ENCODE measurements at regions not wholly inside any gene's neighbourhood (a gene's known extent, or its start where the extent isn't known, plus 50 kb on each side); places are given as distances from the start of the nearest gene placed in this dataset.

DNA sequence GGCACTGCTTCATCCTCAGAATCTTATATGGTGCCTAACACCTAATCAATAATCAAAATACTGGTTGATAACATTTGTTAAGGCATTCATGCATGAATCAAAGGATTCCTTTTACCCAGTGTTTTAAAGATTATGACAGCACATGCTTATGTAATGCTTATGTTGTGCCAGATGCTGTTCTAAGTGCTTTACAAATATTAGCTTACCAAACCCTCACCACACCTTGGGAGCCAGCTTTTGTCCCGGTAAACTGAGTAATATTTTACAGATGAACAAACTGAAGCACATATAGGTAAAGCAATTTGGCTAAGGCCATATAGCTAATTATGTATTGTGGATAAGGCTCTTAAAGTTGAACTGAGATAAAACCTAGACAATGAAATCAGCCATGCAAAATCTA is 209.2 kb downstream of the ALX1 start:
- dilution Hi-C loops (cut with MboI; ENCODE audit: extremely low pct_ligation_motif_present, low sequenced_read_pairs), result no loop called here
- Histone ChIP-seq H3K4me2 (ENCODE audit: insufficient read depth, low read length) (no peak overlapping the region), H3K9me1 (replicated peaks; ENCODE audit: control insufficient read depth, extremely low read depth, insufficient read depth, low read length) (no peaks in the 10 kb centered on the region), H3K27me3 (ENCODE audit: control insufficient read depth in 2 of 2, insufficient read depth in 2 of 2, low read length in 2 of 2) (no peaks in the 10 kb centered on the region), H3K36me3 (ENCODE audit: control insufficient read depth in 2 of 2, extremely low read depth in 1 of 2, insufficient read depth in 2 of 2, low read length in 2 of 2) (no peaks in the 10 kb centered on the region), H3K4me1 (ENCODE audit: control insufficient read depth, extremely low read depth, insufficient read depth, low read length) (no peaks in the 10 kb centered on the region), H2AFZ (ENCODE audit: low read depth, low read length) (no peak overlapping the region), H3K9ac (replicated peaks; ENCODE audit: extremely low read depth, insufficient read depth, low read length) (no peak overlapping the region), H4K20me1 (replicated peaks; ENCODE audit: control insufficient read depth, extremely low read depth, insufficient read depth, low read length) (no peaks in the 10 kb centered on the region), H3K9me3 (replicated peaks; ENCODE audit: control insufficient read depth, insufficient read depth, low read length) (no peaks in the 10 kb centered on the region), H3K27ac (ENCODE audit: insufficient read depth, low read depth, low read length) (no peak overlapping the region), H3K4me3 (replicated peaks in 1 of 3; ENCODE audit: insufficient read depth in 1 of 3, low read depth in 1 of 3, low read length in 3 of 3) (no peak overlapping the region), H3K79me2 (ENCODE audit: control insufficient read depth, insufficient read depth, low read length) (no peaks in the 10 kb centered on the region)
- ChIA-PET POLR2A (no interaction called here), CTCF (interaction anchor here (1.0 to 2.2 kb wide), 8 partner anchors 10 to 431 kb away, joined by 3 to 7 read pairs (median 4); no protein-coding TSS in a partner anchor)
- TF ChIP-seq POLR2A (IDR thresholded peaks at IDR 0.05; ENCODE audit: low read depth, low read length) (no peak), CTCF (IDR thresholded peaks at IDR 0.05; ENCODE audit: extremely low read depth in 1 of 2, insufficient read depth in 1 of 2, low read depth in 1 of 2, low read length in 2 of 2) (no peak), GATA2 (IDR thresholded peaks at IDR 0.05; ENCODE audit: insufficient read depth, insufficient read length, low read depth, low read length) (no peak), MYC (IDR thresholded peaks at IDR 0.05; ENCODE audit: low read depth, low read length) (no peak), FOS (IDR thresholded peaks at IDR 0.05; ENCODE audit: borderline replicate concordance, insufficient read depth, low read length) (no peak), JUN (IDR thresholded peaks at IDR 0.05; ENCODE audit: borderline replicate concordance, insufficient read depth, insufficient read length, low read depth) (no peak), POLR2AphosphoS5 (IDR thresholded peaks at IDR 0.05; ENCODE audit: insufficient read depth, low read depth, low read length) (no peak), EZH2 (IDR thresholded peaks at IDR 0.05; ENCODE audit: borderline replicate concordance, low read depth, low read length, severe bottlenecking) (no peak)
- TF ChIP-seq, protein P1, sequence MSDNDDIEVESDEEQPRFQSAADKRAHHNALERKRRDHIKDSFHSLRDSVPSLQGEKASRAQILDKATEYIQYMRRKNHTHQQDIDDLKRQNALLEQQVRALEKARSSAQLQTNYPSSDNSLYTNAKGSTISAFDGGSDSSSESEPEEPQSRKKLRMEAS (IDR thresholded peaks at IDR 0.05; ENCODE audit: insufficient read depth, insufficient read length), result no peak
- intact Hi-C loops (cut with micrococcal nuclease), result no loop called here
- no peak for DNase-seq (ENCODE audit: low read depth, low spot score)
- BruUV-seq (replicated peaks), result no TSS peak
- no peak for FAIRE-seq
